GM18499 (cell line): ENCODE measurements at regions not wholly inside any gene's neighbourhood (a gene's known extent, or its start where the extent isn't known, plus 50 kb on each side); places are given as distances from the start of the nearest gene placed in this dataset.

Source experiments
- ATAC-seq: cut with Tn5 transposase; IDR thresholded peaks from one replicate; pipeline ENCODE4 v1.9.1; 2021; ENCODE audit warnings: moderate number of reproducible peaks; ENCODE audit not compliant: insufficient read depth, unreplicated experiment

- ATAC-seq: no peak
Observed at GRCh38 chr11:110896358-110896757, 184.1 kb upstream of the ARHGAP20 start.

- ATAC-seq: no peak
Observed at GRCh38 chr11:110894224-110894623, 182.0 kb upstream of the ARHGAP20 start.

GRCh38 chr11:110892741-110893285, 180.6 kb upstream of the ARHGAP20 start:
- no peak for ATAC-seq

GRCh38 chr11:110891411-110891810, 179.2 kb upstream of the ARHGAP20 start:
- ATAC-seq: no peak

GRCh38 chr11:110890995-110891394, 178.8 kb upstream of the ARHGAP20 start:
- ATAC-seq: no peak

GRCh38 chr11:110886288-110886970, 174.2 kb upstream of the ARHGAP20 start:
- ATAC-seq: no peak

- ATAC-seq: no peak
Observed at GRCh38 chr11:110883256-110883655, 171.0 kb upstream of the ARHGAP20 start.

- ATAC-seq: no peak
Observed at GRCh38 chr11:110878513-110878912, 166.3 kb upstream of the ARHGAP20 start.

- ATAC-seq: no peak
Observed at GRCh38 chr11:110874437-110875030, 162.3 kb upstream of the ARHGAP20 start.

- ATAC-seq: no peak
Observed at GRCh38 chr11:110873975-110874374, 161.7 kb upstream of the ARHGAP20 start.

GRCh38 chr11:110870816-110871522, 158.7 kb upstream of the ARHGAP20 start:
- ATAC-seq: no peak

GRCh38 chr11:110867951-110868350, 155.7 kb upstream of the ARHGAP20 start:
- ATAC-seq: no peak

- no peak for ATAC-seq
Observed at GRCh38 chr11:110866081-110866480, 153.8 kb upstream of the ARHGAP20 start.

- ATAC-seq: no peak
Observed at GRCh38 chr11:110862407-110862806, 150.2 kb upstream of the ARHGAP20 start.

- ATAC-seq: no peak
Observed at GRCh38 chr11:110860461-110860860, 148.2 kb upstream of the ARHGAP20 start.

GRCh38 chr11:110859998-110860397, 147.8 kb upstream of the ARHGAP20 start:
- ATAC-seq: no peak

GRCh38 chr11:110859240-110859840, 147.1 kb upstream of the ARHGAP20 start:
- no peak for ATAC-seq

GRCh38 chr11:110858547-110858921, 146.3 kb upstream of the ARHGAP20 start:
- ATAC-seq: no peak

GRCh38 chr11:110857892-110858546, 145.8 kb upstream of the ARHGAP20 start:
- ATAC-seq: no peak

GRCh38 chr11:110856996-110857812, 145.0 kb upstream of the ARHGAP20 start:
- no peak for ATAC-seq
